CD14-positive monocyte (primary cell): ENCODE measurements at regions not wholly inside any gene's neighbourhood (a gene's known extent, or its start where the extent isn't known, plus 50 kb on each side); places are given as distances from the start of the nearest gene placed in this dataset.
"Not testable (repeated sequence)": the region's sequence is repeated elsewhere in the genome, so short reads cannot be mapped to it uniquely, and the experiment has no call there.

Source experiments
- DNase-seq, 3 donors: peaks; one replicate each; pipeline ENCODE4 v3.0.0-alpha.2; 2011 to 2022
- H2AFZ ChIP-seq: 2 replicates; pipeline ENCODE4 v1.6.0; 2012; ENCODE audit warnings: mild to moderate bottlenecking, low read depth, low read length, inconsistent platforms; ENCODE audit not compliant: insufficient read depth, poor library complexity, severe bottlenecking
- H3K27ac ChIP-seq, 2 donors: 1 replicate in 1 of 2; 2 replicates in 1 of 2; pipeline ENCODE4 v1.5.1; 2012 to 2013; ENCODE audit warnings: low read length in 2 of 2, control low read depth in 1 of 2, inconsistent platforms in 1 of 2, low read depth in 1 of 2, mild to moderate bottlenecking in 1 of 2
- H3K27me3 ChIP-seq, 2 donors: one replicate each; pipeline versions ENCODE4 v1.6.0 to v1.6.1; 2011 to 2013; ENCODE audit warnings: low read length in 2 of 2; ENCODE audit not compliant: control insufficient read depth in 2 of 2, insufficient read depth in 2 of 2
- H3K36me3 ChIP-seq, 2 donors: replicated peaks in 1 of 2; 1 replicate in 1 of 2; 2 replicates in 1 of 2; pipeline versions ENCODE4 v1.5.1 to v1.6.1; 2012 to 2013; ENCODE audit warnings: low read length in 2 of 2, control low read depth in 1 of 2, inconsistent platforms in 1 of 2, mild to moderate bottlenecking in 1 of 2; ENCODE audit not compliant: insufficient read depth in 2 of 2, control insufficient read depth in 1 of 2
- H3K4me1 ChIP-seq, 2 donors: 1 replicate in 1 of 2; 2 replicates in 1 of 2; pipeline versions ENCODE4 v1.5.1 to v1.6.1; 2012 to 2013; ENCODE audit warnings: low read length in 2 of 2, control low read depth in 1 of 2, inconsistent platforms in 1 of 2, mild to moderate bottlenecking in 1 of 2, moderate library complexity in 1 of 2; ENCODE audit not compliant: insufficient read depth in 2 of 2, control insufficient read depth in 1 of 2
- H3K4me2 ChIP-seq: replicated peaks from 2 replicates; pipeline ENCODE3; 2012; ENCODE audit warnings: low read length, moderate library complexity, mild to moderate bottlenecking; ENCODE audit not compliant: poor library complexity, severe bottlenecking; ENCODE audit errors: extremely low read depth
- H3K4me3 ChIP-seq, 3 experiments: fragments of 200-600 bp in 1 of 3; sonication (generic) in 1 of 3; replicated peaks in 1 of 3; 1 replicate in 2 of 3; 2 replicates in 1 of 3; pipeline ENCODE4 v1.5.1; 2011 to 2013; ENCODE audit warnings: low read length in 3 of 3, mild to moderate bottlenecking in 3 of 3, control low read depth in 2 of 3, low read depth in 2 of 3, inconsistent platforms in 1 of 3, moderate library complexity in 1 of 3
- H3K79me2 ChIP-seq: 2 replicates; pipeline ENCODE4 v1.6.0; 2012; ENCODE audit warnings: mild to moderate bottlenecking, control low read depth, inconsistent platforms, low read length, moderate library complexity; ENCODE audit not compliant: insufficient read depth
- H3K9ac ChIP-seq: 2 replicates; pipeline ENCODE4 v1.6.0; 2017; ENCODE audit warnings: low read length, mild to moderate bottlenecking; ENCODE audit not compliant: insufficient read depth, poor library complexity, severe bottlenecking
- H3K9me3 ChIP-seq, 2 donors: replicated peaks in 1 of 2; 1 replicate in 1 of 2; 2 replicates in 1 of 2; pipeline versions ENCODE4 v1.5.1 to v1.6.1; 2012 to 2013; ENCODE audit warnings: low read length in 2 of 2, control low read depth in 1 of 2; ENCODE audit not compliant: control insufficient read depth in 1 of 2, insufficient read depth in 1 of 2
- H4K20me1 ChIP-seq: 2 replicates; pipeline ENCODE4 v1.6.0; 2012; ENCODE audit warnings: mild to moderate bottlenecking, low read length, control low read depth, moderate library complexity; ENCODE audit not compliant: insufficient read depth
- H3K27ac Mint-ChIP-seq, 7 donors: one replicate each; pipeline ENCODE4 v1.8.0; 2020; ENCODE audit warnings: mild to moderate bottlenecking in 7 of 7, mixed read lengths in 7 of 7, moderate library complexity in 6 of 7, inconsistent platforms in 2 of 7
- H3K27me3 Mint-ChIP-seq, 3 donors: one replicate each; pipeline ENCODE4 v1.8.0; 2021 to 2022; ENCODE audit warnings: low read depth in 3 of 3, mild to moderate bottlenecking in 3 of 3, mixed read lengths in 3 of 3, moderate library complexity in 3 of 3, inconsistent platforms in 1 of 3
- H3K36me3 Mint-ChIP-seq, 2 donors: one replicate each; pipeline ENCODE4 v1.8.0; 2020; ENCODE audit warnings: mixed read lengths in 2 of 2, inconsistent platforms in 1 of 2, mild to moderate bottlenecking in 1 of 2
- H3K4me1 Mint-ChIP-seq: one replicate; pipeline ENCODE4 v1.8.0; 2020; ENCODE audit warnings: mild to moderate bottlenecking, mixed read lengths
- H3K4me3 Mint-ChIP-seq, 2 donors: one replicate each; pipeline ENCODE4 v1.8.0; 2020; ENCODE audit warnings: mild to moderate bottlenecking in 2 of 2, mixed read lengths in 2 of 2, moderate library complexity in 1 of 2
- H3K9me3 Mint-ChIP-seq, 7 donors: one replicate each; pipeline ENCODE4 v1.8.0; 2020 to 2022; ENCODE audit warnings: mixed read lengths in 7 of 7, mild to moderate bottlenecking in 6 of 7, moderate library complexity in 6 of 7, inconsistent platforms in 2 of 7
- WGBS: methylation state at CpG from one replicate; pipeline ENCODE4 v1.1.5; 2013; ENCODE audit warnings: missing lambda C conversion rate; ENCODE audit not compliant: insufficient coverage; 5-methylcytosine and 5-hydroxymethylcytosine counted together
- intact Hi-C, 2 donors: fragments of 100-400 bp; cut with micrococcal nuclease; formaldehyde crosslinking; loops; one replicate each; pipeline versions ENCODE4 v1.15.0 to v1.15.1; 2023

DNA sequence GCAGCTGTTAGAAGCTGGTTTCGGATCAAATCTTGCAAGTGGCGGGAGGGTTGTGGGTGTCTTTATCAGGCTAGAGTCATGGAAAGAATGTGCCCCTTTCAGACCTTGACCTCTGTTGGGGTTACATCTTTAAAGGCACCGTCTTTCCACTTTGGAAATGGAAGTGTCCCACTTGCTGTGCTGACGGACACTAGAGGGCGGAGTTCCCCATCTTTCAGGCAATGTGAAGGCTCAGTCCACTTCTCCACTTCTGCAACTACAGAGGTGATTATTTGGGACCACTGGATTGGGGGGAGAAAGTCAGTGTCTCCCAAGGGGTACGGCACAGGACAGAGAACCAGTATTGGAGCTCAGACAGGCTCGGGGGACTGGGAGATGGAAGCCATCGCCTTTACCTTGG is 3990.7 kb upstream of the TPTE start:
- H3K27me3 Mint-ChIP-seq, H3K4me3 Mint-ChIP-seq, H3K9me3 ChIP-seq, H3K36me3 Mint-ChIP-seq, H4K20me1 ChIP-seq, intact Hi-C loops, H3K4me1 Mint-ChIP-seq, H2AFZ ChIP-seq, H3K4me2 ChIP-seq, H3K4me1 ChIP-seq, DNase-seq, H3K4me3 ChIP-seq, H3K27ac Mint-ChIP-seq, H3K79me2 ChIP-seq, H3K36me3 ChIP-seq, H3K9me3 Mint-ChIP-seq, H3K9ac ChIP-seq, H3K27ac ChIP-seq, H3K27me3 ChIP-seq: not testable (repeated sequence)
- no CpG with 5 or more reads among the region's 8 CpGs for WGBS

DNA sequence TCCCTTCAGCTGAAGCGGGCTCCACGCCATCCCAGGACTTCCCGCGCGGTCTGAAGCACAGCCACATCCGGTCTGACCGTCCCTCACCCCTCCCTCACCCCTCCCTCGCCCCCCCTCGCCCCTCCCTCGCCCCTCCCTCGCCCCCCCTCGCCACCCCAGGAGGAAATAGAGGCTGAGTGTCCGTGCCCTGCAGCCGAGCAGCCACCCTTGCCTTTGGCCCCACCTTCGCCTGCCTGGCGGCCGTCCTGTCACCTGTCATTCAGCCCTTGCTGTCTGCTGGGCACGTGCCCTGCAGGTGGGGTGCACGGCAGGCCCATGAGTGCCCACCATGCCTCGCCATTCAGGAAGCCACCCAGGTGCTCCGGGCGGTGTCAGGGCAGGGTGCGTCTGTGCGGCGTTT is 3988.1 kb upstream of the TPTE start:
- H3K27ac Mint-ChIP-seq, H3K36me3 ChIP-seq, H3K4me2 ChIP-seq, H3K9me3 Mint-ChIP-seq, DNase-seq, H3K27me3 ChIP-seq, H3K27ac ChIP-seq, intact Hi-C loops, H3K4me3 Mint-ChIP-seq, H3K4me1 ChIP-seq, H3K79me2 ChIP-seq, H3K4me3 ChIP-seq, H3K36me3 Mint-ChIP-seq, H3K9ac ChIP-seq, H3K9me3 ChIP-seq, H2AFZ ChIP-seq, H4K20me1 ChIP-seq, H3K4me1 Mint-ChIP-seq, H3K27me3 Mint-ChIP-seq: not testable (repeated sequence)
- WGBS: no CpG with 5 or more reads among the region's 25 CpGs

DNA sequence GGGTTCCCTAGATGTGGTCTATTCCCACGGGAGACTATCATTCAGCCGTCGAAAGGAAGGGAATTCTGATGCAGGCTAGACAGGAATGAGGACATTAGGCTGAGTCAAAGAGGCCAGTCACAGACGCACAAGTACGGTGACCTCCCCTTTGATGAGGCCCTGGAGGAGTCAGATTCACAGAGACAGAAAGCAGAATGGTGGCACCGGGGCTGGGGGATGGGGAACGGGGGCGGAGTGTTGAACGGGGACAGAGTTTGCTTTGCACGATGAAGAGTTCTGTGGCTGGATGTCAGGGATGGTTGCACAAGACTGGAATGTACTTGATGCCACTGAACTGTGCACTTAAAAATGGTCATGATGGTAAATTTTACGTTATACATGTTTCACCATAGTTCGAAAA is 3983.1 kb upstream of the TPTE start:
- H3K79me2 ChIP-seq, H3K9me3 Mint-ChIP-seq, H3K27ac Mint-ChIP-seq, H3K27me3 Mint-ChIP-seq, H3K36me3 Mint-ChIP-seq, H3K4me1 ChIP-seq, intact Hi-C loops, H3K9me3 ChIP-seq, H3K27me3 ChIP-seq, H3K4me1 Mint-ChIP-seq, H3K4me3 Mint-ChIP-seq, H3K27ac ChIP-seq, H2AFZ ChIP-seq, H3K4me2 ChIP-seq, H3K4me3 ChIP-seq, H4K20me1 ChIP-seq, DNase-seq, H3K9ac ChIP-seq, H3K36me3 ChIP-seq: not testable (repeated sequence)
- WGBS: no CpG with 5 or more reads among the region's 12 CpGs

- no CpG with 5 or more reads among the region's 7 CpGs for WGBS
- H3K36me3 ChIP-seq, H3K27ac Mint-ChIP-seq, H3K36me3 Mint-ChIP-seq, H3K27ac ChIP-seq, H3K4me2 ChIP-seq, H3K9me3 Mint-ChIP-seq, H3K4me1 ChIP-seq, H3K9me3 ChIP-seq, H3K27me3 Mint-ChIP-seq, H3K4me3 ChIP-seq, H3K4me3 Mint-ChIP-seq, DNase-seq, intact Hi-C loops, H3K79me2 ChIP-seq, H4K20me1 ChIP-seq, H3K4me1 Mint-ChIP-seq, H2AFZ ChIP-seq, H3K9ac ChIP-seq, H3K27me3 ChIP-seq: not testable (repeated sequence)
These were observed 3981.7 kb upstream of the TPTE start for GRCh38 chr21:6539688-6540087.

GRCh38 chr21:6541036-6541435 is 3980.3 kb upstream of the TPTE start:
- no CpG with 5 or more reads among the region's 11 CpGs for WGBS
- H3K4me1 Mint-ChIP-seq, H3K27ac Mint-ChIP-seq, H3K36me3 Mint-ChIP-seq, H3K4me1 ChIP-seq, H3K9me3 ChIP-seq, H3K36me3 ChIP-seq, H3K4me3 ChIP-seq, H3K27me3 ChIP-seq, H3K9me3 Mint-ChIP-seq, H3K9ac ChIP-seq, H3K4me2 ChIP-seq, H3K27me3 Mint-ChIP-seq, H3K79me2 ChIP-seq, H3K4me3 Mint-ChIP-seq, DNase-seq, H2AFZ ChIP-seq, H4K20me1 ChIP-seq, intact Hi-C loops, H3K27ac ChIP-seq: not testable (repeated sequence)
